ENCODE measurements at regions not wholly inside any gene's neighbourhood (a gene's known extent, or its start where the extent isn't known, plus 50 kb on each side); places are given as distances from the start of the nearest gene placed in this dataset.

- H3K27me3 ChIP-seq, result peaks cover 0 to 51% (median 25%) of the 10 kb centered on the region in 7 donors
- WGBS, 2 donors, result 68 to 70% methylated on average over 4 of the region's 4 CpGs
- no peak for ATAC-seq
Observed at GRCh38 chr19:29378126-29378525, 147.7 kb upstream of the VSTM2B start.

GRCh38 chr19:29378543-29379080, 147.2 kb upstream of the VSTM2B start:
- H3K9me3 ChIP-seq, result no peaks in the 10 kb centered on the region
- WGBS, 2 donors, result 61 to 69% methylated on average over 5 of the region's 5 CpGs
- DNase-seq (no peak), ATAC-seq (no peak)
- peaks cover 0 to 50% (median 25%) of the 10 kb centered on the region in 7 donors for H3K27me3 ChIP-seq
- no peaks in the 10 kb centered on the region for H3K4me1 ChIP-seq
- TF ChIP-seq CTCF (IDR thresholded peaks at IDR 0.05), result no peak
- intact Hi-C loops (cut with DNase I), result no loop called here
- no peaks in the 10 kb centered on the region for H3K36me3 ChIP-seq
- no peak overlapping the region for H3K27ac ChIP-seq
- no peak overlapping the region for H3K4me3 ChIP-seq

More at GRCh38 chr19:29378126-29378525, 147.7 kb upstream of the VSTM2B start:
- TF ChIP-seq CTCF (IDR thresholded peaks at IDR 0.05), result no peak
- DNase-seq, result no peak
- Histone ChIP-seq H3K4me3 (no peak overlapping the region), H3K4me1 (no peaks in the 10 kb centered on the region), H3K27ac (no peak overlapping the region), H3K9me3 (no peaks in the 10 kb centered on the region), H3K36me3 (no peaks in the 10 kb centered on the region)
- intact Hi-C loops (cut with DNase I), result no loop called here

DNA sequence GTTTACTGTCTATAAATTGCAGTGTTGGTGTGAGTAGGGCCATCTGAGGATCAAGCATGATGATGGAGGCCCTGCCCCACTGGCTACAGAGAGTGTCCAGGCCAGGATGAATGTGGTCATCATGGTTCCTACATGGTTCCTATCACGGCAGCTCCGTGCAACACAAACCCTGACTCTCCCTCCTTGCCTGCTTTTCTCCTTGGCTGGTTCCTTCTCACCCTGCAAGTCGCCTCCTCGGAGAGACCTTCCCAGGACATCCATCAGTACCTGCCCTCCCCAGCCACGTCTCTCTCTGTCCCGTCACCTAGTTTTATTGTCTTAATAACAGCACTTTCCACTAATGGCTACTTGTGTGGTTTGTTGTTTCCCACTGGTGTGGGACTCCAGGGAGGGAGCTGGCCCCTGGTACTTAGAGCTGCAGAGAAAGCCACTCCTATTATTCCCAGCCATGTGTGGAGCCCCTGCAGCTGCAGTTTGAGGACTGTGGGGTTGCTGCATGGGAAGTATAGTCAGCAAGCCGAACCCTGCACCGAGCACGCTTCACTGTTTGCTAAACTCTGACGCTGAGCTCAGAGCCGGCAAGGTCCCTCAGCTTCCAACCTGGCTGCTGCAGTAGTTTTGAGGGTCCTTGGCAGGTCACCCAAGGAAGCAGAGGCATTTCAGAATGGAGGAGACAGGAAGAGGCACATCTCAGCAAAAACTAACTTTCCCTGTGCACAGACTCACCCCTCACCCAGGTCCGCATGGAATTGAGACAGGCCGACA, 146.4 kb upstream of the VSTM2B start:
- 69% methylated on average over 13 of the region's 13 CpGs for WGBS, 2 donors
- Histone ChIP-seq H3K9me3 (no peaks in the 10 kb centered on the region), H3K36me3 (no peaks in the 10 kb centered on the region), H3K27ac (no peak overlapping the region), H3K4me1 (no peaks in the 10 kb centered on the region), H3K4me3 (no peak overlapping the region), H3K27me3 (peaks cover 0 to 47% (median 24%) of the 10 kb centered on the region in 7 donors)
- intact Hi-C loops (cut with DNase I), result no loop called here
- no peak for TF ChIP-seq CTCF (IDR thresholded peaks at IDR 0.05)
- no peak for DNase-seq
- no peak for ATAC-seq

- ATAC-seq (no peak), DNase-seq (no peak)
- TF ChIP-seq CTCF (IDR thresholded peaks at IDR 0.05), result no peak
- intact Hi-C loops (cut with DNase I), result no loop called here
- H3K27ac ChIP-seq, result no peak overlapping the region
- H3K9me3 ChIP-seq, result no peaks in the 10 kb centered on the region
- H3K36me3 ChIP-seq, result no peaks in the 10 kb centered on the region
- 61 to 72% methylated on average over 5 of the region's 5 CpGs for WGBS, 2 donors
- peaks cover 0 to 37% (median 21%) of the 10 kb centered on the region in 7 donors for H3K27me3 ChIP-seq
- H3K4me1 ChIP-seq, result no peaks in the 10 kb centered on the region
- no peak overlapping the region for H3K4me3 ChIP-seq
Observed at GRCh38 chr19:29380581-29380980, 145.2 kb upstream of the VSTM2B start.
